ENCODE measurements at regions not wholly inside any gene's neighbourhood (a gene's known extent, or its start where the extent isn't known, plus 50 kb on each side); places are given as distances from the start of the nearest gene placed in this dataset.

- DNase-seq (ENCODE audit: insufficient read length): no peak
- FAIRE-seq: no peak
- TF ChIP-seq TAF1 (IDR thresholded peaks at IDR 0.05; ENCODE audit: borderline replicate concordance, low read depth, low read length): no peak
- TF ChIP-seq POLR2AphosphoS5 (IDR thresholded peaks at IDR 0.05; ENCODE audit: low read depth, low read length): no peak
- TF ChIP-seq POLR2A (IDR thresholded peaks at IDR 0.05; ENCODE audit: low read depth, low read length): no peak
Measured at GRCh38 chr2:30394096-30394495, 53.0 kb upstream of the LCLAT1 start.

DNA sequence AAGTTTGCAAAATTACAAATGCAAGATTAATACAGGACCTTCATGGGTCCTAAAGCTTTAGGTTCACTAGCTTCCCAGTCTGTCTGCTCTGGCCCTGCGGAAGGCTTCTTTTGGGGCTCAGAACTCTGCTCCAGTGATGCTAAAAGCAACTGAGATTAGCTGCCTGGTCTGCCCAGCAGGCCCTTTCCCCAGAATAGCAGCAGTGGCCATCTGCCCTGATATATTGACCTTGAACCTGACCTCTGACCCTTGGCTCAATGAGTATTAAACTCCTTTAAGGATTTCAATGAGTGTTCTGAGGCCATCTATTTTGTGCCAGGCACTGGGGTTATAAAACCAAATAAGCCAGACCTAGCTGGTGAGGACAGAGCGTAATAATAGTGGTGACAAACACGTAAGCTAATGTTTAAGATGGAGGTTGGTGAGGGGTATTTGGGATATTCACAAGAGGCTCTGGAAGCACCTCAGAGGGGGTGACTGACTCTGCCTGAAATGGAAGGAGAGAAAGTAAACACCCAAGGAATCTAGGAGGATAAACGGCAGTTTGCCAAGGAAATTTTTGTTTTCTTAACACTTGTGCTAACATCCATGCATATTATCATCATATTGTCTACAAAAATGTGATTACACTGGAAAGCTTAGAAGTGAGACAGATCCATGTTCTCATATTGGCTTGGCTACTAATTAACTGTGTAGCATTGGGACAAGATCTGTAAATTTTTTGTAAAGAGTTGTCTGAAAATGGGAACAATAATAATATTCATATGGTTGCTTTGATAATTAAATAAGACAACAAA lies 50.4 kb upstream of the LCLAT1 start:
- TF ChIP-seq POLR2A (IDR thresholded peaks at IDR 0.05; ENCODE audit: low read depth, low read length) (no peak), POLR2AphosphoS5 (IDR thresholded peaks at IDR 0.05; ENCODE audit: low read depth, low read length) (no peak), TAF1 (IDR thresholded peaks at IDR 0.05; ENCODE audit: borderline replicate concordance, low read depth, low read length) (no peak)
- FAIRE-seq (no peak), DNase-seq (ENCODE audit: insufficient read length) (no peak)

Measured in GM12892 (cell line).